Adrenal gland (tissue), 5 donors: ENCODE measurements at regions not wholly inside any gene's neighbourhood (a gene's known extent, or its start where the extent isn't known, plus 50 kb on each side); places are given as distances from the start of the nearest gene placed in this dataset.

Source experiments
- POLR2A ChIP-seq, 2 donors: fragments of 450-650 bp; IDR thresholded peaks; one replicate each; pipeline ENCODE4 v1.6.1; 2017; ENCODE audit warnings: antibody characterized with exemption in 2 of 2, mild to moderate bottlenecking in 2 of 2, moderate library complexity in 1 of 2
- TF ChIP-seq, protein P1 (sequence below), 6 experiments: fragments of 450-650 bp in 4 of 6; fragments of 200-600 bp in 2 of 6; sonication (generic) in 1 of 6; IDR thresholded peaks; 1 replicate in 5 of 6; 2 replicates in 1 of 6; pipeline versions ENCODE4 v1.5.1 to v1.8.0; 2016 to 2021; ENCODE audit warnings: antibody characterized with exemption in 6 of 6, mild to moderate bottlenecking in 2 of 6, moderate library complexity in 1 of 6
- donor health status: DM: no; HTN: no; CAD: no.

DNA sequence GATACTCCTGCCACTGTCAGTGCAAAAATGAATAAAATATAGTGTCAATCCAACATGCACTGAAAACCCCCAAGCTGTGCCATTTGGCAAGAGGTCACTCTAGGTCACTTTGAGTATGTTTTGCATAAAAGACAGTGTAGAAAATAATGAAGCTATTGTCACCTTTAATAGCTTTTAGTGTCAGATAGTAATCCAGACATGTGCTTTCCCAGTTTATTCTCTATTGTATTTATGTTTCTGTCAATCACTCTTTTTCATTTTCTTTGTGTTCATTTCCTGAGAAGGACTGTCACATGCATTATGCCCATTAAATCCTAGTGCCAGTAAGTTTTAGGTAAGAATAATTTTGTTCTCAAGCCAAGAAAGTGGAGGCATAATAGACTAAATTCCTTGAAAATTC lies 1073.9 kb upstream of the CDH2 start:
- TF ChIP-seq, protein P1, sequence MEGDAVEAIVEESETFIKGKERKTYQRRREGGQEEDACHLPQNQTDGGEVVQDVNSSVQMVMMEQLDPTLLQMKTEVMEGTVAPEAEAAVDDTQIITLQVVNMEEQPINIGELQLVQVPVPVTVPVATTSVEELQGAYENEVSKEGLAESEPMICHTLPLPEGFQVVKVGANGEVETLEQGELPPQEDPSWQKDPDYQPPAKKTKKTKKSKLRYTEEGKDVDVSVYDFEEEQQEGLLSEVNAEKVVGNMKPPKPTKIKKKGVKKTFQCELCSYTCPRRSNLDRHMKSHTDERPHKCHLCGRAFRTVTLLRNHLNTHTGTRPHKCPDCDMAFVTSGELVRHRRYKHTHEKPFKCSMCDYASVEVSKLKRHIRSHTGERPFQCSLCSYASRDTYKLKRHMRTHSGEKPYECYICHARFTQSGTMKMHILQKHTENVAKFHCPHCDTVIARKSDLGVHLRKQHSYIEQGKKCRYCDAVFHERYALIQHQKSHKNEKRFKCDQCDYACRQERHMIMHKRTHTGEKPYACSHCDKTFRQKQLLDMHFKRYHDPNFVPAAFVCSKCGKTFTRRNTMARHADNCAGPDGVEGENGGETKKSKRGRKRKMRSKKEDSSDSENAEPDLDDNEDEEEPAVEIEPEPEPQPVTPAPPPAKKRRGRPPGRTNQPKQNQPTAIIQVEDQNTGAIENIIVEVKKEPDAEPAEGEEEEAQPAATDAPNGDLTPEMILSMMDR (IDR thresholded peaks at IDR 0.05) = no peak
- TF ChIP-seq POLR2A (IDR thresholded peaks at IDR 0.05) = no peak
